NCI-H82 treated with DMSO at 0.1 percent for 48 hours (cell line): ENCODE measurements at regions not wholly inside any gene's neighbourhood (a gene's known extent, or its start where the extent isn't known, plus 50 kb on each side); places are given as distances from the start of the nearest gene placed in this dataset.

Experiments used
- DNase-seq: peaks from one replicate; lab custom pipeline; 2025; ENCODE audit not compliant: unreplicated experiment; lab: John Stamatoyannopoulos, UW

- DNase-seq = no peak
These were observed 414.0 kb upstream of the TRIB2 start for GRCh38 chr2:12302691-12303090.

- DNase-seq = no peak
These were observed 413.3 kb upstream of the TRIB2 start for GRCh38 chr2:12303181-12304030.

GRCh38 chr2:12304564-12305171 lies 412.1 kb upstream of the TRIB2 start:
- no peak for DNase-seq

- no peak for DNase-seq
These were observed 410.8 kb upstream of the TRIB2 start for GRCh38 chr2:12305931-12306330.

GRCh38 chr2:12310399-12310798 lies 406.3 kb upstream of the TRIB2 start:
- no peak for DNase-seq

- no peak for DNase-seq
These were observed 403.1 kb upstream of the TRIB2 start for GRCh38 chr2:12313445-12314126.

- no peak for DNase-seq
These were observed 402.5 kb upstream of the TRIB2 start for GRCh38 chr2:12314127-12314760.

GRCh38 chr2:12315224-12315623 lies 401.5 kb upstream of the TRIB2 start:
- DNase-seq = no peak

GRCh38 chr2:12316476-12316875 lies 400.3 kb upstream of the TRIB2 start:
- no peak for DNase-seq

- no peak for DNase-seq
These were observed 399.4 kb upstream of the TRIB2 start for GRCh38 chr2:12317286-12317685.

GRCh38 chr2:12317814-12318426 lies 398.8 kb upstream of the TRIB2 start:
- DNase-seq = no peak

- no peak for DNase-seq
These were observed 398.2 kb upstream of the TRIB2 start for GRCh38 chr2:12318427-12319057.

GRCh38 chr2:12320027-12320734 lies 396.6 kb upstream of the TRIB2 start:
- no peak for DNase-seq

GRCh38 chr2:12320991-12321641 lies 395.6 kb upstream of the TRIB2 start:
- no peak for DNase-seq

- no peak for DNase-seq
These were observed 394.9 kb upstream of the TRIB2 start for GRCh38 chr2:12321886-12322285.

GRCh38 chr2:12325806-12326205 lies 390.9 kb upstream of the TRIB2 start:
- no peak for DNase-seq

GRCh38 chr2:12326449-12327190 lies 390.1 kb upstream of the TRIB2 start:
- DNase-seq = no peak

GRCh38 chr2:12330916-12331315 lies 385.8 kb upstream of the TRIB2 start:
- no peak for DNase-seq

- DNase-seq = no peak
These were observed 385.0 kb upstream of the TRIB2 start for GRCh38 chr2:12331698-12332097.
